Spleen (tissue), 11 donors: ENCODE measurements at regions not wholly inside any gene's neighbourhood (a gene's known extent, or its start where the extent isn't known, plus 50 kb on each side); places are given as distances from the start of the nearest gene placed in this dataset.
"Not testable (repeated sequence)": the region's sequence is repeated elsewhere in the genome, so short reads cannot be mapped to it uniquely, and the experiment has no call there.

Source experiments
- DNase-seq: peaks from one replicate; pipeline ENCODE4 v3.0.0-alpha.2; 2020
- H3K27ac ChIP-seq, 8 donors: fragments of 200-600 bp; sonication (generic) in 7 of 8; 1 replicate in 4 of 8; 2 replicates in 4 of 8; pipeline versions ENCODE4 v1.5.0 to v1.8.0; 2016 to 2021; ENCODE audit warnings: inconsistent platforms in 4 of 8, mild to moderate bottlenecking in 4 of 8, moderate library complexity in 1 of 8
- H3K27me3 ChIP-seq, 7 donors: fragments of 200-600 bp; sonication (generic) in 6 of 7; replicated peaks in 1 of 7; 1 replicate in 4 of 7; 2 replicates in 3 of 7; pipeline versions ENCODE4 v1.5.0 to v1.8.0; 2016 to 2021; ENCODE audit warnings: inconsistent platforms in 3 of 7, mild to moderate bottlenecking in 1 of 7
- H3K36me3 ChIP-seq, 6 donors: fragments of 200-600 bp; sonication (generic) in 5 of 6; 1 replicate in 4 of 6; 2 replicates in 2 of 6; pipeline versions ENCODE4 v1.5.0 to v1.8.0; 2016 to 2021; ENCODE audit warnings: inconsistent platforms in 2 of 6
- H3K4me1 ChIP-seq, 6 donors: fragments of 200-600 bp; sonication (generic) in 5 of 6; 1 replicate in 3 of 6; 2 replicates in 3 of 6; pipeline versions ENCODE4 v1.5.0 to v1.8.0; 2016 to 2021; ENCODE audit warnings: inconsistent platforms in 3 of 6
- H3K4me3 ChIP-seq, 8 donors: fragments of 200-600 bp; sonication (generic) in 7 of 8; 1 replicate in 4 of 8; 2 replicates in 4 of 8; pipeline versions ENCODE4 v1.5.0 to v1.8.0; 2016 to 2021; ENCODE audit warnings: inconsistent platforms in 4 of 8, mild to moderate bottlenecking in 4 of 8, moderate library complexity in 2 of 8
- H3K9me3 ChIP-seq, 8 donors: fragments of 200-600 bp; sonication (generic) in 7 of 8; 1 replicate in 4 of 8; 2 replicates in 4 of 8; pipeline versions ENCODE4 v1.5.0 to v1.8.0; 2016 to 2021; ENCODE audit warnings: inconsistent platforms in 4 of 8
- POLR2A ChIP-seq, 3 donors: fragments of 450-650 bp; IDR thresholded peaks; one replicate each; pipeline ENCODE4 v1.5.1; 2017; ENCODE audit warnings: antibody characterized with exemption in 3 of 3, mild to moderate bottlenecking in 1 of 3
- POLR2AphosphoS5 ChIP-seq, 3 donors: sonication (generic); formaldehyde crosslinking; IDR thresholded peaks; one replicate each; pipeline ENCODE4 v1.5.1; 2017; ENCODE audit warnings: antibody characterized with exemption in 3 of 3
- WGBS, 5 donors: extraction: QIAGEN DNeasy Blood & Tissue Kit in 3 of 5; methylation state at CpG; one replicate each; pipeline versions ENCODE4 v1.1.5 to v1.1.7; 2013 to 2018; 5-methylcytosine and 5-hydroxymethylcytosine counted together
- intact Hi-C: fragments of 100-400 bp; cut with DNase I; formaldehyde crosslinking; loops from one replicate; pipeline ENCODE4 v1.15.0; 2023; ENCODE audit warnings: low total_unique reads
- TF ChIP-seq, protein P1 (sequence below), 11 experiments: fragments of 200-600 bp in 7 of 11; fragments of 450-650 bp in 4 of 11; sonication (generic) in 4 of 11; IDR thresholded peaks in 8 of 11; conservative IDR thresholded peaks in 3 of 11; 1 replicate in 7 of 11; 2 replicates in 4 of 11; pipeline versions ENCODE4 v1.4.0 to v1.8.0; 2016 to 2021; ENCODE audit warnings: antibody characterized with exemption in 11 of 11, inconsistent platforms in 4 of 11, mild to moderate bottlenecking in 1 of 11
- donor health status: healthy with polysubstance abuse.
- donor health status: DM: no; HTN: no; CAD: no; lungs with moderate emphysema.
- donor health status: DM: no; HTN: no; CAD: no.
- donor health status: Bipolar disorder and iron deficiency.
- donor health status: healthy.
- donor health status: DM: no; HTN: no; CAD: no.
- donor health status: DM: yes; HTN: yes; CAD: no.

DNA sequence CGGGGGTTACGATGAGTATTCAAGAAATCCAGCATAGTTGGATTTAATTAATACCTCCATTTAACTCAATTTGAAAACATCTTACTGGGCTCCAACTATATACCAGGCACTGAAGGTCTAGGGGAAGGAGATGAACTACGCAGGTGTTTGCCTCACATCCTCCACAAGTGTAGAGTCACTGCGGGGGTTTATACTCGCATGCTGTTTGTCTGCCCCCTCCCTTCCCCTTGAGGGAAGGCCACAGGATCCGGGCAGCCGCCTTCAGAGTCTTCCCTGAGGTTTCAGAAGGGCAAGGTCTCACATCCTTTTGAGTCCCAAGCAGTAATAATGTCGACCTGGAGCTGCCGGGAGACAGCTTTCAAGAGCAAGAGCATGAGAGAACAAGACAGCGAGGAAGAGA, 142.4 kb upstream of the GALNT2 start:
- H3K9me3 ChIP-seq: no peaks in the 10 kb centered on the region
- no peak overlapping the region for H3K4me3 ChIP-seq
- H3K36me3 ChIP-seq: no peaks in the 10 kb centered on the region
- no peaks in the 10 kb centered on the region for H3K4me1 ChIP-seq
- WGBS, 5 donors: 63 to 78% (median 71%) methylated on average over 10 of the region's 10 CpGs
- no peak overlapping the region for H3K27ac ChIP-seq
- peaks cover 0 to 3% (median 0%) of the 10 kb centered on the region in 7 donors for H3K27me3 ChIP-seq
- intact Hi-C loops: no loop called here
- DNase-seq: no peak
- no peak for TF ChIP-seq POLR2AphosphoS5 (IDR thresholded peaks at IDR 0.05)
- TF ChIP-seq, protein P1, sequence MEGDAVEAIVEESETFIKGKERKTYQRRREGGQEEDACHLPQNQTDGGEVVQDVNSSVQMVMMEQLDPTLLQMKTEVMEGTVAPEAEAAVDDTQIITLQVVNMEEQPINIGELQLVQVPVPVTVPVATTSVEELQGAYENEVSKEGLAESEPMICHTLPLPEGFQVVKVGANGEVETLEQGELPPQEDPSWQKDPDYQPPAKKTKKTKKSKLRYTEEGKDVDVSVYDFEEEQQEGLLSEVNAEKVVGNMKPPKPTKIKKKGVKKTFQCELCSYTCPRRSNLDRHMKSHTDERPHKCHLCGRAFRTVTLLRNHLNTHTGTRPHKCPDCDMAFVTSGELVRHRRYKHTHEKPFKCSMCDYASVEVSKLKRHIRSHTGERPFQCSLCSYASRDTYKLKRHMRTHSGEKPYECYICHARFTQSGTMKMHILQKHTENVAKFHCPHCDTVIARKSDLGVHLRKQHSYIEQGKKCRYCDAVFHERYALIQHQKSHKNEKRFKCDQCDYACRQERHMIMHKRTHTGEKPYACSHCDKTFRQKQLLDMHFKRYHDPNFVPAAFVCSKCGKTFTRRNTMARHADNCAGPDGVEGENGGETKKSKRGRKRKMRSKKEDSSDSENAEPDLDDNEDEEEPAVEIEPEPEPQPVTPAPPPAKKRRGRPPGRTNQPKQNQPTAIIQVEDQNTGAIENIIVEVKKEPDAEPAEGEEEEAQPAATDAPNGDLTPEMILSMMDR (IDR thresholded peaks at IDR 0.05 in 8 of 11, conservative IDR thresholded peaks at IDR 0.05 in 3 of 11): no peak
- TF ChIP-seq POLR2A (IDR thresholded peaks at IDR 0.05): no peak

- TF ChIP-seq, protein P1 (IDR thresholded peaks at IDR 0.05 in 8 of 11, conservative IDR thresholded peaks at IDR 0.05 in 3 of 11): no peak
- no peak for TF ChIP-seq POLR2A (IDR thresholded peaks at IDR 0.05)
- TF ChIP-seq POLR2AphosphoS5 (IDR thresholded peaks at IDR 0.05): no peak
- no peaks in the 10 kb centered on the region for H3K4me1 ChIP-seq
- no peak overlapping the region for H3K4me3 ChIP-seq
- DNase-seq: no peak
- no peak overlapping the region for H3K27ac ChIP-seq
- intact Hi-C loops: no loop called here
- 89 to 93% (median 90%) methylated on average over 7 of the region's 7 CpGs for WGBS, 5 donors
- H3K36me3 ChIP-seq: no peaks in the 10 kb centered on the region
- peaks cover 0 to 3% (median 0%) of the 10 kb centered on the region in 7 donors for H3K27me3 ChIP-seq
- no peaks in the 10 kb centered on the region for H3K9me3 ChIP-seq
Observed at GRCh38 chr1:229928767-229929166, 138.3 kb upstream of the GALNT2 start.

- H3K4me1 ChIP-seq, H3K9me3 ChIP-seq, H3K36me3 ChIP-seq, H3K27me3 ChIP-seq, H3K27ac ChIP-seq, DNase-seq, intact Hi-C loops, H3K4me3 ChIP-seq: not testable (repeated sequence)
- 95 to 98% (median 96%) methylated on average over 16 to 21 of the region's 21 CpGs for WGBS, 5 donors
Observed at GRCh38 chr1:229931751-229932150, 135.3 kb upstream of the GALNT2 start.

- H3K36me3 ChIP-seq, H3K27me3 ChIP-seq, H3K4me1 ChIP-seq, H3K4me3 ChIP-seq, intact Hi-C loops, H3K9me3 ChIP-seq, DNase-seq, H3K27ac ChIP-seq: not testable (repeated sequence)
- WGBS, 5 donors: 83 to 94% (median 89%) methylated on average over 6 of the region's 6 CpGs
Observed at GRCh38 chr1:229935157-229935556, 131.9 kb upstream of the GALNT2 start.

DNA sequence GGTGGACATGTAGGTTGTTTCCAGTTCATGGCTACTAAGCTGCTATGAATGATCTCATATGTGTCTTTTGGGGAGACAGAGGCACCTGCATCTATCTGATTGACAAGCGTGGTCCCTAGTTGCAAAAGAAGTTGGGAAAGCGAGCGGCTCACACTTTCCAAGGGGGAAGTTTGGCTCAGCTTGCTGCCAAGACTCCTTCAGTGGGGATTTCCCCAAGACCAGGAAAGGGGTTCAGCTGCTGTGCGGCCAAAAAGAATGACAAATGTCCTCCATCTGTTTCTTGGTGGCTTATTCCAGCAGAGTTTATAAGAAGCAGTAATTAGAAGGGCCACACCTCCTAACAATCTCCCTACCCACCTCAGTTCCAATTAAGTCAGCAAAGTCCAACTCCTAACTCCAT, 128.5 kb upstream of the GALNT2 start:
- Histone ChIP-seq H3K27me3 (peaks cover 0 to 4% (median 0%) of the 10 kb centered on the region in 7 donors), H3K27ac (no peak overlapping the region), H3K9me3 (no peaks in the 10 kb centered on the region), H3K4me3 (no peak overlapping the region), H3K36me3 (no peaks in the 10 kb centered on the region), H3K4me1 (no peaks in the 10 kb centered on the region)
- WGBS, 5 donors: 34 to 75% (median 55%) methylated on average over 4 of the region's 4 CpGs
- intact Hi-C loops: no loop called here
- no peak for DNase-seq
- TF ChIP-seq, protein P1 (IDR thresholded peaks at IDR 0.05 in 8 of 11, conservative IDR thresholded peaks at IDR 0.05 in 3 of 11): no peak
- TF ChIP-seq POLR2AphosphoS5 (IDR thresholded peaks at IDR 0.05): no peak
- TF ChIP-seq POLR2A (IDR thresholded peaks at IDR 0.05): no peak
